Keratinocyte (primary cell): ENCODE measurements at regions not wholly inside any gene's neighbourhood (a gene's known extent, or its start where the extent isn't known, plus 50 kb on each side); places are given as distances from the start of the nearest gene placed in this dataset.
A peak's percentile ranks its signal among the peaks of the same experiment; 100 is the strongest.

Experiments
- DNase-seq: peaks from one replicate; pipeline ENCODE4 v3.0.0-alpha.2; 2011; ENCODE audit warnings: low read depth, missing footprints, low spot score
- FAIRE-seq: peaks from 2 replicates; lab custom pipeline; 2011; peaks lifted over from hg19 to GRCh38; lab: Jason Lieb, UNC
- H2AFZ ChIP-seq: 2 replicates; pipeline ENCODE4 v1.6.0; 2012; ENCODE audit warnings: low read length, control low read depth, inconsistent platforms; ENCODE audit not compliant: control insufficient read depth
- H3K27ac ChIP-seq: 2 replicates; pipeline ENCODE4 v1.5.1; 2011; ENCODE audit warnings: low read length; ENCODE audit not compliant: control insufficient read depth, insufficient read depth
- H3K27me3 ChIP-seq: 3 replicates; pipeline ENCODE4 v1.6.0; 2011; ENCODE audit warnings: low read length; ENCODE audit not compliant: control insufficient read depth, insufficient read depth; ENCODE audit errors: extremely low read depth
- H3K36me3 ChIP-seq, 2 experiments: 2 replicates in 1 of 2; 3 replicates in 1 of 2; pipeline ENCODE4 v1.5.1; 2011; ENCODE audit warnings: low read length in 2 of 2, mild to moderate bottlenecking in 1 of 2; ENCODE audit not compliant: control insufficient read depth in 2 of 2, insufficient read depth in 2 of 2; ENCODE audit errors: extremely low read depth in 1 of 2
- H3K4me1 ChIP-seq: 3 replicates; pipeline ENCODE4 v1.5.1; 2011; ENCODE audit warnings: low read length; ENCODE audit not compliant: control insufficient read depth, insufficient read depth; ENCODE audit errors: extremely low read depth
- H3K4me2 ChIP-seq: 3 replicates; pipeline ENCODE4 v1.6.0; 2011; ENCODE audit warnings: low read depth, low read length; ENCODE audit not compliant: control insufficient read depth, insufficient read depth; ENCODE audit errors: extremely low read depth
- H3K4me3 ChIP-seq, 3 experiments: fragments of 200-600 bp in 1 of 3; sonication (generic) in 1 of 3; 2 replicates in 2 of 3; 3 replicates in 1 of 3; pipeline ENCODE4 v1.5.1; 2011 to 2016; ENCODE audit warnings: low read length in 3 of 3, mild to moderate bottlenecking in 3 of 3, control low read depth in 2 of 3, inconsistent platforms in 1 of 3, low read depth in 1 of 3, mixed read lengths in 1 of 3, mixed run types in 1 of 3, moderate library complexity in 1 of 3; ENCODE audit not compliant: control insufficient read depth in 2 of 3, insufficient read depth in 2 of 3; ENCODE audit errors: extremely low read depth in 1 of 3
- H3K79me2 ChIP-seq: 2 replicates; pipeline ENCODE4 v1.6.0; 2012; ENCODE audit warnings: low read length; ENCODE audit not compliant: control insufficient read depth, insufficient read depth
- H3K9ac ChIP-seq: 3 replicates; pipeline ENCODE4 v1.6.0; 2011; ENCODE audit warnings: low read length; ENCODE audit not compliant: control insufficient read depth, insufficient read depth; ENCODE audit errors: extremely low read depth
- H3K9me1 ChIP-seq: 3 replicates; pipeline ENCODE4 v1.6.0; 2011; ENCODE audit warnings: low read length; ENCODE audit not compliant: control insufficient read depth, insufficient read depth; ENCODE audit errors: extremely low read depth
- H3K9me3 ChIP-seq: 2 replicates; pipeline ENCODE4 v1.5.1; 2012; ENCODE audit warnings: low read depth, low read length; ENCODE audit not compliant: control insufficient read depth
- H4K20me1 ChIP-seq: 3 replicates; pipeline ENCODE4 v1.6.0; 2011; ENCODE audit warnings: low read length; ENCODE audit not compliant: control insufficient read depth, insufficient read depth; ENCODE audit errors: extremely low read depth
- EZH2 ChIP-seq: IDR thresholded peaks from one replicate; pipeline ENCODE4 v1.6.1; 2012; ENCODE audit warnings: inconsistent platforms, mild to moderate bottlenecking, low read length, moderate library complexity
- dilution Hi-C: fragments of 300-500 bp; cut with MboI; formaldehyde crosslinking; loops from one replicate; pipeline ENCODE4 v1.7.0; 2020; ENCODE audit warnings: low sequenced_read_pairs; ENCODE audit not compliant: extremely low pct_ligation_motif_present
- TF ChIP-seq, protein P1 (sequence below), 3 experiments: IDR thresholded peaks in 1 of 3; conservative IDR thresholded peaks in 1 of 3; optimal IDR thresholded peaks in 1 of 3; 2 replicates in 2 of 3; 3 replicates in 1 of 3; pipeline versions ENCODE3 to v1.5.1; 2011; ENCODE audit warnings: low read length in 3 of 3, mild to moderate bottlenecking in 3 of 3, moderate library complexity in 2 of 3, control low read depth in 1 of 3, inconsistent platforms in 1 of 3; ENCODE audit not compliant: insufficient read depth in 2 of 3; ENCODE audit errors: extremely low read depth in 1 of 3

DNA sequence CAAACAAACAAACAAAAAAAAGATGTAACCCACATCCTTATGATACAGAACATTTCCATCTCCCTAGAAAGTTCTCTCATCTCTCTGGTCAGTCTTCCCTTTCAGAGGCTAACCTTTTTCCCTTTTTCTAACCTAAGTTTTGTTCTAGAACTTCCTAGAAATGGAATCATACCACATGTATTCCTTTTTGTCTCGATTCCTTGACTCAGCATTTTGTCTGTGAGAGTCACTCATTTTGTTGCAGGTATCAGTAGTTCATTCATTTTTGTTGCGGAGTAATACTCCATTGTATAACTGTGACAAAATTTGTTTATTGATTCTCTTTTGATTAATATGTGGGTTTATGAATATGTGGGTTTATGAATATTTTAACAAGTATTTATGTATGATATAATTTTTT lies 400.0 kb upstream of the PDE4D start:
- no peaks in the 10 kb centered on the region for H3K79me2 ChIP-seq
- H3K9me3 ChIP-seq, result no peaks in the 10 kb centered on the region
- dilution Hi-C loops, result no loop called here
- no peaks in the 10 kb centered on the region for H3K36me3 ChIP-seq
- H3K4me1 ChIP-seq, result no peaks in the 10 kb centered on the region
- no peak overlapping the region for H3K27ac ChIP-seq
- no peaks in the 10 kb centered on the region for H4K20me1 ChIP-seq
- no peak overlapping the region for H2AFZ ChIP-seq
- H3K9me1 ChIP-seq, result no peaks in the 10 kb centered on the region
- H3K27me3 ChIP-seq, result no peaks in the 10 kb centered on the region
- no peak overlapping the region for H3K9ac ChIP-seq
- DNase-seq, result no peak
- H3K4me2 ChIP-seq, result no peak overlapping the region
- no peak for FAIRE-seq
- TF ChIP-seq, protein P1, sequence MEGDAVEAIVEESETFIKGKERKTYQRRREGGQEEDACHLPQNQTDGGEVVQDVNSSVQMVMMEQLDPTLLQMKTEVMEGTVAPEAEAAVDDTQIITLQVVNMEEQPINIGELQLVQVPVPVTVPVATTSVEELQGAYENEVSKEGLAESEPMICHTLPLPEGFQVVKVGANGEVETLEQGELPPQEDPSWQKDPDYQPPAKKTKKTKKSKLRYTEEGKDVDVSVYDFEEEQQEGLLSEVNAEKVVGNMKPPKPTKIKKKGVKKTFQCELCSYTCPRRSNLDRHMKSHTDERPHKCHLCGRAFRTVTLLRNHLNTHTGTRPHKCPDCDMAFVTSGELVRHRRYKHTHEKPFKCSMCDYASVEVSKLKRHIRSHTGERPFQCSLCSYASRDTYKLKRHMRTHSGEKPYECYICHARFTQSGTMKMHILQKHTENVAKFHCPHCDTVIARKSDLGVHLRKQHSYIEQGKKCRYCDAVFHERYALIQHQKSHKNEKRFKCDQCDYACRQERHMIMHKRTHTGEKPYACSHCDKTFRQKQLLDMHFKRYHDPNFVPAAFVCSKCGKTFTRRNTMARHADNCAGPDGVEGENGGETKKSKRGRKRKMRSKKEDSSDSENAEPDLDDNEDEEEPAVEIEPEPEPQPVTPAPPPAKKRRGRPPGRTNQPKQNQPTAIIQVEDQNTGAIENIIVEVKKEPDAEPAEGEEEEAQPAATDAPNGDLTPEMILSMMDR (optimal IDR thresholded peaks at IDR 0.05 in 1 of 3, IDR thresholded peaks at IDR 0.05 in 1 of 3, conservative IDR thresholded peaks at IDR 0.05 in 1 of 3; ENCODE audit: extremely low read depth in 1 of 3, insufficient read depth in 2 of 3, low read length in 3 of 3), result no peak
- TF ChIP-seq EZH2, result no peak
- no peak overlapping the region for H3K4me3 ChIP-seq

GRCh38 chr5:60287174-60287771 lies 393.7 kb upstream of the PDE4D start:
- no peak for TF ChIP-seq EZH2
- TF ChIP-seq, protein P1 (optimal IDR thresholded peaks at IDR 0.05 in 1 of 3, IDR thresholded peaks at IDR 0.05 in 1 of 3, conservative IDR thresholded peaks at IDR 0.05 in 1 of 3; ENCODE audit: extremely low read depth in 1 of 3, insufficient read depth in 2 of 3, low read length in 3 of 3), result peak; percentile 87 to 93 (median 89)
- DNase-seq, result peak; percentile 26
- Histone ChIP-seq H3K36me3 (no peaks in the 10 kb centered on the region), H3K27me3 (no peaks in the 10 kb centered on the region), H3K9me1 (no peaks in the 10 kb centered on the region), H3K4me2 (no peak overlapping the region), H3K4me1 (no peaks in the 10 kb centered on the region), H3K79me2 (no peaks in the 10 kb centered on the region), H3K9ac (no peak overlapping the region), H3K4me3 (no peak overlapping the region), H4K20me1 (no peaks in the 10 kb centered on the region), H2AFZ (no peak overlapping the region), H3K9me3 (no peaks in the 10 kb centered on the region), H3K27ac (no peak overlapping the region)
- FAIRE-seq, result peak; percentile 76
- dilution Hi-C loops, result no loop called here
